H1 (cell line): ENCODE measurements at regions not wholly inside any gene's neighbourhood (a gene's known extent, or its start where the extent isn't known, plus 50 kb on each side); places are given as distances from the start of the nearest gene placed in this dataset.
"Not testable (repeated sequence)": the region's sequence is repeated elsewhere in the genome, so short reads cannot be mapped to it uniquely, and the experiment has no call there.

Experiments
- CTCF ChIA-PET: fragments of 300-600 bp; sonication (Branson Sonifier 250); formaldehyde crosslinking; loops from one replicate; lab custom pipeline; 2021; ENCODE audit not compliant: partially characterized antibody; lab: Charles Lee
- POLR2A ChIA-PET: fragments of 300-600 bp; sonication (Branson Sonifier 250); formaldehyde crosslinking; loops from one replicate; lab custom pipeline; 2021; ENCODE audit warnings: inconsistent platforms; ENCODE audit not compliant: partially characterized antibody; lab: Charles Lee
- DNase-seq, 2 experiments: peaks; one replicate each; pipeline versions ENCODE4 v3.0.0 to v3.0.0-alpha.2; 2010 to 2022; ENCODE audit warnings: low spot score in 2 of 2, low read depth in 1 of 2, mixed read lengths in 1 of 2
- FAIRE-seq: peaks from 2 replicates; lab custom pipeline; 2011; peaks lifted over from hg19 to GRCh38; lab: Jason Lieb, UNC
- H2AFZ ChIP-seq: 2 replicates; pipeline ENCODE4 v1.8.1; 2012; ENCODE audit warnings: low read length, inconsistent platforms
- H2AK5ac ChIP-seq: 2 replicates; pipeline ENCODE4 v1.6.1; 2013; ENCODE audit warnings: low read depth, low read length
- H2BK120ac ChIP-seq: replicated peaks from 2 replicates; pipeline ENCODE3; 2013; ENCODE audit warnings: low read depth, low read length, inconsistent platforms
- H2BK12ac ChIP-seq: 2 replicates; pipeline ENCODE4 v1.6.1; 2013; ENCODE audit warnings: low read depth, low read length
- H2BK15ac ChIP-seq: 2 replicates; pipeline ENCODE4 v1.6.1; 2013; ENCODE audit warnings: low read length
- H2BK20ac ChIP-seq: 2 replicates; pipeline ENCODE4 v1.6.1; 2013; ENCODE audit warnings: low read length
- H2BK5ac ChIP-seq: 2 replicates; pipeline ENCODE4 v1.6.1; 2013; ENCODE audit warnings: low read depth, low read length
- H3K14ac ChIP-seq: 2 replicates; pipeline ENCODE4 v1.6.1; 2013; ENCODE audit warnings: inconsistent platforms; ENCODE audit not compliant: insufficient read length
- H3K18ac ChIP-seq: 2 replicates; pipeline ENCODE4 v1.6.1; 2013; ENCODE audit warnings: low read length; ENCODE audit errors: extremely low read depth
- H3K23ac ChIP-seq: 2 replicates; pipeline ENCODE4 v1.6.1; 2013; ENCODE audit warnings: inconsistent platforms; ENCODE audit not compliant: insufficient read length
- H3K23me2 ChIP-seq: 2 replicates; pipeline ENCODE4 v1.6.1; 2013; ENCODE audit warnings: low read depth, low read length
- H3K27ac ChIP-seq: 2 replicates; pipeline ENCODE4 v1.6.1; 2011; ENCODE audit warnings: low read depth, low read length, inconsistent platforms
- H3K27me3 ChIP-seq, 4 experiments: replicated peaks in 1 of 4; 1 replicate in 1 of 4; 2 replicates in 3 of 4; pipeline versions ENCODE4 v1.6.1 to v1.8.1; 2011 to 2013; ENCODE audit warnings: low read length in 3 of 4, mild to moderate bottlenecking in 3 of 4, inconsistent platforms in 2 of 4, mixed read lengths in 2 of 4, moderate library complexity in 1 of 4; ENCODE audit not compliant: control insufficient read depth in 3 of 4, insufficient read depth in 3 of 4; ENCODE audit errors: extremely low read depth in 1 of 4
- H3K36me3 ChIP-seq, 4 experiments: 2 replicates each; pipeline versions ENCODE4 v1.6.1 to v1.8.1; 2011 to 2013; ENCODE audit warnings: mild to moderate bottlenecking in 4 of 4, low read length in 3 of 4, moderate library complexity in 2 of 4, control low read depth in 1 of 4, inconsistent platforms in 1 of 4; ENCODE audit not compliant: insufficient read depth in 4 of 4, control insufficient read depth in 2 of 4
- H3K4ac ChIP-seq: replicated peaks from 2 replicates; pipeline ENCODE3; 2013; ENCODE audit warnings: low read length, low read depth, mixed read lengths, inconsistent platforms; ENCODE audit not compliant: insufficient read length
- H3K4me1 ChIP-seq, 4 experiments: replicated peaks in 1 of 4; 1 replicate in 1 of 4; 2 replicates in 3 of 4; pipeline versions ENCODE4 v1.6.1 to v1.8.1; 2011 to 2013; ENCODE audit warnings: low read length in 3 of 4, inconsistent platforms in 2 of 4, mixed read lengths in 1 of 4; ENCODE audit not compliant: insufficient read depth in 4 of 4, control insufficient read depth in 3 of 4
- H3K4me2 ChIP-seq, 2 experiments: 2 replicates each; pipeline versions ENCODE4 v1.6.1 to v1.8.1; 2011 to 2013; ENCODE audit warnings: low read depth in 2 of 2, low read length in 2 of 2, control low read depth in 1 of 2, inconsistent platforms in 1 of 2, mild to moderate bottlenecking in 1 of 2; ENCODE audit not compliant: insufficient read depth in 1 of 2
- H3K4me3 ChIP-seq, 4 experiments: fragments of 200-600, 300-600 bp in 1 of 4; sonication (generic), shearing (Covaris generic), sonication (Bioruptor Twin) in 1 of 4; 2 replicates each; pipeline versions ENCODE4 v1.5.1 to v1.8.1; 2011 to 2016; ENCODE audit warnings: low read length in 4 of 4, low read depth in 3 of 4, control low read depth in 2 of 4, inconsistent platforms in 2 of 4, mild to moderate bottlenecking in 2 of 4, mixed read lengths in 1 of 4, moderate library complexity in 1 of 4; ENCODE audit not compliant: insufficient read depth in 2 of 4; ENCODE audit errors: extremely low read depth in 1 of 4
- H3K56ac ChIP-seq: replicated peaks from 2 replicates; pipeline ENCODE3; 2013; ENCODE audit warnings: low read depth, mild to moderate bottlenecking, mixed read lengths, low read length, inconsistent platforms; ENCODE audit not compliant: insufficient read length
- H3K79me1 ChIP-seq: 2 replicates; pipeline ENCODE4 v1.6.1; 2013; ENCODE audit warnings: low read depth, low read length, control low read depth
- H3K79me2 ChIP-seq, 2 experiments: 2 replicates each; pipeline versions ENCODE4 v1.6.1 to v1.8.1; 2012 to 2013; ENCODE audit warnings: low read length in 2 of 2, mild to moderate bottlenecking in 2 of 2, inconsistent platforms in 1 of 2; ENCODE audit not compliant: insufficient read depth in 2 of 2, control insufficient read depth in 1 of 2
- H3K9ac ChIP-seq, 4 experiments: replicated peaks in 1 of 4; 1 replicate in 1 of 4; 2 replicates in 3 of 4; pipeline versions ENCODE4 v1.6.1 to v1.8.1; 2011 to 2013; ENCODE audit warnings: low read depth in 3 of 4, low read length in 3 of 4, control low read depth in 2 of 4, mild to moderate bottlenecking in 2 of 4, moderate library complexity in 2 of 4, inconsistent platforms in 1 of 4; ENCODE audit errors: extremely low read depth in 1 of 4
- H3K9me3 ChIP-seq, 2 experiments: 2 replicates each; pipeline versions ENCODE4 v1.6.1 to v1.8.1; 2012 to 2013; ENCODE audit warnings: mild to moderate bottlenecking in 2 of 2, moderate library complexity in 2 of 2, control low read depth in 1 of 2, inconsistent platforms in 1 of 2, low read depth in 1 of 2, low read length in 1 of 2, mixed read lengths in 1 of 2; ENCODE audit not compliant: insufficient read depth in 2 of 2
- H4K20me1 ChIP-seq, 2 experiments: replicated peaks in 1 of 2; 2 replicates each; pipeline versions ENCODE3 to v1.8.1; 2011 to 2013; ENCODE audit warnings: inconsistent platforms in 2 of 2, low read length in 2 of 2, mild to moderate bottlenecking in 1 of 2; ENCODE audit not compliant: insufficient read depth in 2 of 2, control insufficient read depth in 1 of 2
- H4K5ac ChIP-seq: 2 replicates; pipeline ENCODE4 v1.6.1; 2013; ENCODE audit warnings: low read length, low read depth, mixed read lengths, inconsistent platforms; ENCODE audit not compliant: insufficient read length
- H4K8ac ChIP-seq: 2 replicates; pipeline ENCODE4 v1.8.0; 2013; ENCODE audit warnings: mild to moderate bottlenecking, moderate library complexity, low read length, inconsistent platforms; ENCODE audit not compliant: insufficient read depth; ENCODE audit errors: extremely low read depth
- H4K91ac ChIP-seq: replicated peaks from 2 replicates; pipeline ENCODE3; 2013; ENCODE audit warnings: low read length, mixed read lengths, inconsistent platforms; ENCODE audit not compliant: insufficient read length
- WGBS, 2 experiments: shearing (Covaris generic) in 1 of 2; methylation state at CpG; one replicate each; pipeline versions ENCODE4 v1.1.6 to v1.1.7; 2013 to 2015; ENCODE audit warnings: low lambda C conversion rate in 2 of 2, mixed read lengths in 2 of 2, inconsistent platforms in 1 of 2, low coverage in 1 of 2, missing lambda C conversion rate in 1 of 2; ENCODE audit not compliant: insufficient replicate concordance in 2 of 2, insufficient coverage in 1 of 2, insufficient read length in 1 of 2; ENCODE audit errors: extremely low coverage in 1 of 2, missing lambda C conversion rate in 1 of 2; 5-methylcytosine and 5-hydroxymethylcytosine counted together

- H4K5ac ChIP-seq, H3K36me3 ChIP-seq, H3K56ac ChIP-seq, H3K79me1 ChIP-seq, H2BK12ac ChIP-seq, H3K23me2 ChIP-seq, H3K9me3 ChIP-seq, H2AFZ ChIP-seq, H2BK15ac ChIP-seq, H3K18ac ChIP-seq, H3K27ac ChIP-seq, H3K79me2 ChIP-seq, POLR2A ChIA-PET, H3K27me3 ChIP-seq, H3K4me1 ChIP-seq, H3K4me3 ChIP-seq, H3K9ac ChIP-seq, H2AK5ac ChIP-seq, H4K91ac ChIP-seq, H2BK20ac ChIP-seq, H2BK5ac ChIP-seq, H3K4ac ChIP-seq, H3K4me2 ChIP-seq, DNase-seq, H3K14ac ChIP-seq, H4K20me1 ChIP-seq, H2BK120ac ChIP-seq, H3K23ac ChIP-seq, H4K8ac ChIP-seq, CTCF ChIA-PET, FAIRE-seq: not testable (repeated sequence)
- 82% methylated on average over 1 of the region's 1 CpG; no CpG with 5 or more reads in 1 of the 2 experiments for WGBS, 2 experiments
Measured at GRCh38 chr3:59494969-59495368, 445.1 kb upstream of the CFAP20DC start.
